ENCODE measurements at regions not wholly inside any gene's neighbourhood (a gene's known extent, or its start where the extent isn't known, plus 50 kb on each side); places are given as distances from the start of the nearest gene placed in this dataset.

- no peak for DNase-seq
These were observed 985.0 kb downstream of the C4orf33 start for GRCh38 chr4:130080872-130081451.

DNA sequence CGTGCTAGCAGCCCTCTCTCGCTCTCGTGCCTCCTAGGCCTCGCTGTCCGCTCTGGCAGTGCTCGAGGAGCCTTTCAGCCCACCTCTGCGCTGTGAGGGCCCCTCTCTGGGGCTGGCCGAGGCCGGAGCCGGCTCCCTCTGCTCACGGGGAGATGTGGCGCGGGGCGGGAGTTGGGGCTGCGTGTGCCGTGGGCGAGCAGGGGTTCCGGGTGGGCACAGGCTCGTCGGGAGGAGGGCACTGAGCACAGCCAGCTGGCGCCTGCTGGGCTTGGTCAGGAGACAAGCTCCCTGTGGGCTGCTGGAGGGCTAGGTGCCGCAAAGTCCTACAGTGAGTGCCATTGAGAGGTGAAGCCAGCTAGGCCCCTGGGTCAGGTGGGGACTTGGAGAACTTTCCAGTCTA, 994.5 kb downstream of the C4orf33 start:
- no peak for DNase-seq

GRCh38 chr4:130092187-130093015, 996.4 kb downstream of the C4orf33 start:
- no peak for DNase-seq

DNA sequence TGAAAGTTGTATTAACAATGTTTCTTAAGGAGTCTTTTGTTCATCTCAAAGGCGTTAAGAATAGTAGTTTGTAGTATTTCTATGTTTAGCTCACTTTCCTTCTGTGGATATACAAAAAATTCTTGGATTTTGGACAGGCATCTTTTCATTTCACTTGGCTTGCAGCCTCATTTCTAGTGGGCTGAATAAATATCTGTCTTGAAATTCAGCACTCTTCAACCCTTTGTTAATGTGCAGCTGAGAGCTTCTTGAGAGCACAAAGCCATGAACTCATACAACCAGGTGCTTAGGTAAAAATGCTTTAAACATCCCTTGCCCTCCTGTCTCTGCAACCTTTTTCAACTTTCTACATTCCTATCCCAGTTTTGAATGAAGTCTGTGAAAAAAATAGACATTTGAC, 1003.2 kb downstream of the C4orf33 start:
- DNase-seq, result no peak

GRCh38 chr4:130110189-130110588, 1014.2 kb downstream of the C4orf33 start:
- DNase-seq, result no peak

DNA sequence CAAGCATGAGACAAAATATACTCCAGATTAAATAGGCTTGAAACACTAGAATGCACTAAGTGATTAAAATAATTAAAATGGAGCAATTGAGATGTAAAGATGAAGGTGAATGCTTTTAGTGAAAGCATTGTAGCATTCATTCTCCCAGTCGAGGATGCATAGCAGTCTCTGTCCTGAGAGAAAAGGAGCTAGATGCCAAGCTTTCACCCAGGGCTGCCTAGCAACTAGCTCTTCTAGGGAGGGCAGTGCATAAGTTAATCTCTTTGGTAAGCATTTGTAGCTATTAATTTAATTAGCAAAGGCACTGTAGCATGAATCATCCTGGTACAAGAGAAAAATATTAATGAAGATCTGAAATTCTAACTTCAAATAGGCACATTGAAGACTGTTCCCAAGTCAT, 1014.8 kb downstream of the C4orf33 start:
- DNase-seq, result no peak

DNA sequence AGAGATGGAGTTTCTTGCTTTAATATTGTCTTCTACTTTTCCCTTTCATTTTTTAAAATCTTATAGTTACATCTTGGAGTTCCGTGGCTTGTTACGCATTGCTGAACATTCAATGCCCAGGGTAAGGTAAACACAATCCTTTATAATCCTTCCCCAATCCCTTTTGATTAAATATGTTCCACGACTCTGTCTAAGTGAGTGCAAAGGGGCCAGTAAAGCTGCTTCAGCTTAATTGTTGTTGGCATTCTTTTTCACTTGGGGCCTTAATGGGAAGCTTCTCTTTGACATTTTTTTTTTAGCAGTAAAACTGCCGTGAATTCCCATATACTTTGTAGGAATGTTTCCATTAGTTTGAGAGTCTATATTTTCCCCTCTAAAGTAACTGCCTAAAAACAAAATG, 1028.1 kb downstream of the C4orf33 start:
- DNase-seq, result no peak

DNA sequence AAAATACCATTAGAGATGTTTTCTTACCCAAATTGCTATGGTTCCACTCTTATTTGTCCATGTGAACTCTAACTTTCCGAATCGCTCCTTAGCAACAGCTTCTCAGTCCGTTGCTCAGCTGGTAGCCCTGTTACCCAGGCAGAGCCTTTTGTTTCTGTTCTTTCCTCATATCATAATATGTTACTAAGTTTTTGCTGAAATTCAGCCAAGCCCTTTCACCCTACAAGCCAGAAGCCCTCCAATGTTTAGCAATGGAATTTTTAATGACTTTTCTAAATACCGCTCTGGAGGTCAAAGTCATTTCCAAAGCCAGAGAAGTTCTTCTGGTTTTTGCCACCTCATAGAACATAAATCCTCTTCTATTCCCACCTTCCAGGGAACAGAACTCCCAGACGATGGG, 1029.5 kb downstream of the C4orf33 start:
- DNase-seq, result no peak

DNA sequence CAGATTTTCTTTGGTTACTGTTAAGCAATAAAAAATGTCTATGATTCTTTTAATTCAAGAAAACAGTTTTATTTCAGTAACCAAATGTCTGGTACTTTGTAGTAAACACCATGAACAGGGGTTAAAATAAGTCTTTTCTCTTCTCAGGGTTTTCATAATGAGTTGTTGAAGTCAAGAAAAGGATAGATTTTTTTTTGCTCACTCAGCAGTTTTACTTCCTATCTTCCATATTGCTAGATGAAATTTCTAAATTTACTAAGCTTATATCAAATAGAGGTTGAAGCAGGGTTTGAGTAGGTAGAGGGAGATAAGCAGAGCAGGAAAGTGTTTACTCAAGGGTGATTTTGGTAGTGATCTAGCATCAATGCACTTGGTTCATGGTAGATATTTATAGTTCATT, 1031.3 kb downstream of the C4orf33 start:
- DNase-seq, result no peak

GRCh38 chr4:130131536-130131935, 1035.6 kb downstream of the C4orf33 start:
- DNase-seq, result no peak

- DNase-seq, result no peak
These were observed 1045.7 kb downstream of the C4orf33 start for GRCh38 chr4:130141651-130142050.

DNA sequence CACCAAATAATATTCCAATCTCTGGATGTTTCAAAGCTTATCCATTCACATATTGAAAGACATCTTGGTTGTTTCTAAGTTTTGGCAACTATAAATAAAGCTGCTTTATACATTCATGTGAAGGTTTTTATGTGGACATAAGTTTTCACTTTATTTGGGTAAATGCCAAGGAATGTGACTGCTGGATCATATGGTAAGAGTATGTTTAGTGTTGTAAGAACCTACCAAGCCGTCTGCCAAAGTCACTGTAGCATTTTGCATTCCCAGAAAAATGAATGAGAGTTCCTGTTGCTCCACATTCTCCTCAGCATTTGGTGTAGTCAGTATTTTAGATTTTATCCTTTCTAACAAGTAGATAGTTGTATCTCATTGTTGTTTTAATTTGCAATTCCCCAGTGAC, 1047.7 kb downstream of the C4orf33 start:
- DNase-seq, result no peak

DNA sequence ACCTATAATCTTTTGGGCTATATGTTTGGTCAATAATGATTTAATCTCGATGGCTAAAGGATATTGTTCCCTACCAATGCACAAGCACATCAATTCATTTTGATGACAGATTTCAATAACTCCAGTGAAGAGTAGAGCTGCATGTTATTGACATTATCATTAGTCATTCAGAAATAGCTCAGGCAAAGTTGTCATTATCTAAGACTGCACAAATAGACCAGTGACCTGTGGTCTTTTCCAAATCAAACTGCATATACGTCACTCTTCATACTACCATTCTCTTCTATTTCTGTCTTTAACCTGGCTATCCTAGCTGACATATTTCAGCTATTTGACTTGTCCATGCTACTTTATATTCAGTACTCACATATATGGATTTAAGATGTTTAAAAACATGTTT, 1050.8 kb downstream of the C4orf33 start:
- no peak for DNase-seq

DNA sequence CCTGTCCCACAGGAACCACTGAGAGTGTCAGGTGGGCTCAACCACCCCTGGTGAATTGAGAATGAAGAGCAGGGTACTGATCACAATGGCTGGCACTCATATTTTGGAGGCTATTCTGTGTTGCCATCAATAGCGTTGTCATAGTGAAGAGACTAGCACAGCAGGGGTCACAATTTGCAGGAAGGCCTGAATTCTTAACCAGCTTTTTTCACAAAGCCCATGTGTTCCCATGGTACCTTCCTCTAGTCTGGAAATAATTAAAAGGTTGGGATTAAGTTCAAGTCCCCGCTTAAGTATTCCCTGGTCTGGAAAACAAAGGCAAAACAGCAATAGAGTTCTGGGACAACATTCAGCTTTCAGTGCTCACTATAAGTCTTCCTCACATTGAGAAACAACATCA, 1051.7 kb downstream of the C4orf33 start:
- no peak for DNase-seq

DNA sequence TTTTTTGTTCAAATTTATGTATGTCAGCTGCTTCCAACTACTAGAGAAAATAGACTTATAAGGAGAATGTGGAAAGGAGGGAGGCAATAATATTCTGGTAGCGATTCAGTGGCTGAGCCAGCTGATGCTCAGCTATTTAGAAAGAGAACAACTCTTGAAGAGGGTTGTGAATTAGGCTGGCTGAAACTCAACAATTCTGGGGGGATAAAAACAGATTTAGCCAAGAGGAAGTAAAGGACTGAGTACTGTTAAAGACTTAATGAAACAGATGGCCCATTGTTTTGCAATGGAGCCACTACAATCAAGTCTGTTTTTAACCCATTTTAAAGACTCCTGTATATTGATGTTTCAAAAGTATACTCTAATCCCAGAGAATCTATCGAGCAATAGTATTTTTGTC, 1058.9 kb downstream of the C4orf33 start:
- DNase-seq, result no peak

DNA sequence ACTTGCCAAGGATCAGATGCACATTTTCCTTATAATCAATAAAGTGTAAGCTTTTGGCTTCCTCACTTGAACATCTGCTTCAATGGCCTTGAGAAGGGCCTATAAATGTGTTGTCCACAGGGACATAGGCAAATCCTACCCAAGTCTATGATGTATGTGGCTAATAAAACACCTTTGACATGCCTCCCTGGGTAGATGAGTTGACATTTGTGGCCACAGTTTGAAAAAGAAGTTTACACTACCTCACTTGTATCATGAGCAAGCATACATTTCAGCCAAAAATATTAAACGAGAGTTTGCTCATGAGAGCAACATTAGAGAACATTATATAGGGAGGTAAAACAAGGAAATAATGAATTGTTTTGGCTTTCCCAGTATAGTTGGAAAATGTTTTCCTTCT, 1067.7 kb downstream of the C4orf33 start:
- no peak for DNase-seq

- no peak for DNase-seq
These were observed 1069.4 kb downstream of the C4orf33 start for GRCh38 chr4:130165381-130165780.

GRCh38 chr4:130172156-130172555, 1076.2 kb downstream of the C4orf33 start:
- no peak for DNase-seq

DNA sequence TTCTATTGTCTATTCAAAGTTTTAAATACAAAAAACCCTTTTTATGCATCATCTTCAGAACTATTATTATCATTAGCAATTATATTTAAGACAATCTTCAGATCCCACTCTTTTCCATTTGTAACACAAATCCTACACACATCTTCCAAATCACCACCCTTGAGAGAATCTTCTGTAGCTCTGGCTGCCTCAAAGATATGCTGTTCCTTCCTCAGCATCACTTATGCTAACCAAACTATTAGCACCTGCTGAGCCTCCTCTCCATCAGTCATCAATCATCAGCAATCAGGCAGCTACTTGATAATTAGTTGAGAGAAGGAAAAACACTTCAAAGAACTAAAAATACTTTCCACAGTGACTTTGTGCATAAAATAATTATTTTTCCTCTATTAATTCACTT, 1082.2 kb downstream of the C4orf33 start:
- no peak for DNase-seq

GRCh38 chr4:130183096-130183495, 1087.1 kb downstream of the C4orf33 start:
- DNase-seq, result no peak

- no peak for DNase-seq
These were observed 1087.8 kb downstream of the C4orf33 start for GRCh38 chr4:130183766-130184165.

GRCh38 chr4:130185123-130185522, 1089.2 kb downstream of the C4orf33 start:
- no peak for DNase-seq

DNA sequence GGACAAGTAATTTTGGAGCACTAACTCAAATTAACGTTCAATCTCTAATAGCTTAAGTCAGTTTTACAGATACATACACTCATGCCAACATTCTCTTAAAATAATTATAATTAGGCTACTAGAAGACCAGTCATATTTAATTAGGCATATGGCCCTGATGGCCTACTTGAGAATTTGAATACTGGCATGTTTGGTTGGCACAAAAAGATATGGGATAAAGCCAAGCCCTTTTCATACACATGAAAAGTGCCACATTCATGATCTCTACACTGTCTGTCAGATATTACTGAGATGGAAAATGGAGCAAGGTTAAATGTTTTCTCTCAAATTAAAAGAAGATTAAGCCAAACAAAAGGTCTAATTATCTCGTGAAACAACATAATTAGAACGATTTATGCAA, 1091.0 kb downstream of the C4orf33 start:
- DNase-seq, result no peak

- no peak for DNase-seq
These were observed 1091.6 kb downstream of the C4orf33 start for GRCh38 chr4:130187587-130187986.

- no peak for DNase-seq
These were observed 1096.8 kb downstream of the C4orf33 start for GRCh38 chr4:130192787-130193186.
